Endothelial cell of umbilical vein (primary cell): ENCODE measurements at regions not wholly inside any gene's neighbourhood (a gene's known extent, or its start where the extent isn't known, plus 50 kb on each side); places are given as distances from the start of the nearest gene placed in this dataset.

ENCODE experiments used
- BruUV-seq: library from RNA; stranded (reverse); fragments of 400-500 nt; replicated peaks from 2 replicates; lab custom pipeline; 2021; lab: Mats Ljungman, UMichigan
- CTCF ChIA-PET: fragments of 300-600, 350-600 bp; sonication (Branson Sonifier 250); formaldehyde crosslinking; loops from one replicate; lab custom pipeline; 2021; ENCODE audit warnings: antibody characterized with exemption, inconsistent platforms; lab: Charles Lee
- POLR2A ChIA-PET: fragments of 300-600, 350-600 bp; sonication (Branson Sonifier 250); formaldehyde crosslinking; loops from one replicate; lab custom pipeline; 2021; ENCODE audit warnings: antibody characterized with exemption, inconsistent platforms; lab: Charles Lee
- DNase-seq: peaks from one replicate; pipeline ENCODE4 v3.0.0-alpha.2; 2011; ENCODE audit warnings: low read depth, low spot score
- FAIRE-seq: peaks from 2 replicates; lab custom pipeline; 2011; peaks lifted over from hg19 to GRCh38; lab: Jason Lieb, UNC
- H2AFZ ChIP-seq: 2 replicates; pipeline ENCODE4 v1.6.0; 2012; ENCODE audit warnings: low read depth, low read length, control low read depth, inconsistent platforms
- H3K27ac ChIP-seq: 2 replicates; pipeline ENCODE4 v1.5.1; 2011; ENCODE audit warnings: low read depth, mild to moderate bottlenecking, control low read depth, low read length, moderate library complexity; ENCODE audit not compliant: insufficient read depth
- H3K27me3 ChIP-seq, 2 experiments: 2 replicates each; pipeline versions ENCODE4 v1.6.0 to v1.6.1; 2011; ENCODE audit warnings: low read length in 2 of 2, mixed read lengths in 1 of 2; ENCODE audit not compliant: control insufficient read depth in 2 of 2, insufficient read depth in 2 of 2
- H3K36me3 ChIP-seq, 2 experiments: 2 replicates in 1 of 2; 3 replicates in 1 of 2; pipeline ENCODE4 v1.5.1; 2011; ENCODE audit warnings: low read length in 2 of 2, mild to moderate bottlenecking in 1 of 2, moderate library complexity in 1 of 2; ENCODE audit not compliant: control insufficient read depth in 2 of 2, insufficient read depth in 2 of 2; ENCODE audit errors: extremely low read depth in 1 of 2
- H3K4me1 ChIP-seq: 3 replicates; pipeline ENCODE4 v1.5.1; 2011; ENCODE audit warnings: mild to moderate bottlenecking, low read length; ENCODE audit not compliant: control insufficient read depth, insufficient read depth; ENCODE audit errors: extremely low read depth
- H3K4me2 ChIP-seq: 2 replicates; pipeline ENCODE4 v1.6.1; 2011; ENCODE audit warnings: low read length, control low read depth, mixed read lengths; ENCODE audit not compliant: insufficient read depth
- H3K4me3 ChIP-seq, 3 experiments: fragments of 200-600 bp in 1 of 3; sonication (generic), shearing (Covaris generic) in 1 of 3; replicated peaks in 1 of 3; 2 replicates each; pipeline ENCODE4 v1.5.1; 2011 to 2016; ENCODE audit warnings: control low read depth in 3 of 3, low read length in 3 of 3, mild to moderate bottlenecking in 2 of 3, inconsistent platforms in 1 of 3, low read depth in 1 of 3, moderate library complexity in 1 of 3; ENCODE audit not compliant: insufficient read depth in 1 of 3
- H3K79me2 ChIP-seq: 2 replicates; pipeline ENCODE4 v1.6.0; 2012; ENCODE audit warnings: low read length, inconsistent platforms; ENCODE audit not compliant: control insufficient read depth, insufficient read depth
- H3K9ac ChIP-seq: replicated peaks from 2 replicates; pipeline ENCODE3; 2011; ENCODE audit warnings: low read length, control low read depth; ENCODE audit not compliant: insufficient read depth; ENCODE audit errors: extremely low read depth
- H3K9me1 ChIP-seq: replicated peaks from 3 replicates; pipeline ENCODE4 v1.6.0; 2011; ENCODE audit warnings: mild to moderate bottlenecking, low read length; ENCODE audit not compliant: control insufficient read depth, insufficient read depth; ENCODE audit errors: extremely low read depth
- H3K9me3 ChIP-seq: replicated peaks from 2 replicates; pipeline ENCODE4 v1.5.1; 2012; ENCODE audit warnings: low read length, inconsistent platforms; ENCODE audit not compliant: control insufficient read depth, insufficient read depth
- H4K20me1 ChIP-seq: replicated peaks from 2 replicates; pipeline ENCODE3; 2011; ENCODE audit warnings: mild to moderate bottlenecking, low read length; ENCODE audit not compliant: control insufficient read depth, insufficient read depth; ENCODE audit errors: extremely low read depth
- CTCF ChIP-seq, 2 donors: IDR thresholded peaks; 1 replicate in 1 of 2; 2 replicates in 1 of 2; pipeline ENCODE4 v1.5.1; 2011; ENCODE audit warnings: low read length in 2 of 2, mild to moderate bottlenecking in 2 of 2, moderate library complexity in 2 of 2, control low read depth in 1 of 2, inconsistent platforms in 1 of 2, low read depth in 1 of 2; ENCODE audit not compliant: insufficient read depth in 1 of 2; ENCODE audit errors: extremely low read depth in 1 of 2
- FOS ChIP-seq: IDR thresholded peaks from 2 replicates; pipeline ENCODE4 v1.6.1; 2011; ENCODE audit warnings: mild to moderate bottlenecking, low read length, moderate library complexity, borderline replicate concordance; ENCODE audit not compliant: insufficient read depth
- GATA2 ChIP-seq: IDR thresholded peaks from 2 replicates; pipeline ENCODE4 v1.7.0; 2011; ENCODE audit warnings: low read depth, mild to moderate bottlenecking, moderate library complexity, mixed read lengths, low read length; ENCODE audit not compliant: insufficient read length, insufficient read depth
- JUN ChIP-seq: IDR thresholded peaks from 2 replicates; pipeline ENCODE4 v1.6.1; 2011; ENCODE audit warnings: borderline replicate concordance, low read depth; ENCODE audit not compliant: insufficient read length, insufficient read depth
- MAX ChIP-seq: IDR thresholded peaks from 2 replicates; pipeline ENCODE4 v1.6.1; 2011; ENCODE audit not compliant: insufficient read depth, insufficient read length
- MYC ChIP-seq: IDR thresholded peaks from one replicate; pipeline ENCODE4 v1.6.1; 2011; ENCODE audit warnings: mild to moderate bottlenecking, low read depth, low read length
- POLR2AphosphoS5 ChIP-seq: IDR thresholded peaks from 2 replicates; pipeline ENCODE4 v1.6.1; 2012; ENCODE audit warnings: low read depth, mild to moderate bottlenecking, control low read depth, low read length, moderate library complexity; ENCODE audit not compliant: insufficient read depth
- dilution Hi-C: fragments of 300-500 bp; cut with MboI; formaldehyde crosslinking; loops from one replicate; pipeline ENCODE4 v1.15.0; 2019; ENCODE audit warnings: low sequenced_read_pairs; ENCODE audit not compliant: extremely low pct_ligation_motif_present
- intact Hi-C: fragments of 100-400 bp; cut with micrococcal nuclease; formaldehyde crosslinking; loops from one replicate; pipeline ENCODE4 v1.10.0; 2022

GRCh38 chr2:60163691-60164090 is 389.8 kb downstream of the BCL11A start:
- ChIA-PET POLR2A (no interaction called here), CTCF (no interaction called here)
- Histone ChIP-seq H3K9me3 (peaks cover 7% of the 10 kb centered on the region), H4K20me1 (no peaks in the 10 kb centered on the region), H2AFZ (no peak overlapping the region), H3K4me3 (no peak overlapping the region), H3K79me2 (no peaks in the 10 kb centered on the region), H3K4me1 (no peaks in the 10 kb centered on the region), H3K27me3 (no peaks in the 10 kb centered on the region), H3K9me1 (no peaks in the 10 kb centered on the region), H3K27ac (no peak overlapping the region), H3K36me3 (no peaks in the 10 kb centered on the region), H3K4me2 (no peak overlapping the region), H3K9ac (no peak overlapping the region)
- intact Hi-C loops (no loop called here), dilution Hi-C loops (no loop called here)
- no peak for FAIRE-seq
- BruUV-seq: no TSS peak
- no peak for DNase-seq
- TF ChIP-seq FOS (no peak), JUN (no peak), POLR2AphosphoS5 (no peak), MAX (no peak), CTCF (IDR thresholded peaks at IDR 0.05; ENCODE audit: extremely low read depth in 1 of 2, insufficient read depth in 1 of 2, low read depth in 1 of 2, low read length in 2 of 2) (no peak), MYC (no peak), GATA2 (no peak)
